HL-60 (cell line): ENCODE measurements at regions not wholly inside any gene's neighbourhood (a gene's known extent, or its start where the extent isn't known, plus 50 kb on each side); places are given as distances from the start of the nearest gene placed in this dataset.

Experiments
- CTCF ChIP-seq: IDR thresholded peaks from one replicate; pipeline ENCODE4 v1.5.1; 2011; ENCODE audit warnings: low read length, control low read depth, inconsistent platforms; ENCODE audit not compliant: insufficient read depth
- GABPA ChIP-seq: IDR thresholded peaks from 2 replicates; pipeline ENCODE4 v1.6.1; 2012; ENCODE audit warnings: low read depth
- POLR2AphosphoS5 ChIP-seq: IDR thresholded peaks from 2 replicates; pipeline ENCODE4 v1.6.1; 2012; ENCODE audit warnings: low read depth
- TF ChIP-seq, protein P1 (sequence below): IDR thresholded peaks from 2 replicates; pipeline ENCODE4 v1.6.1; 2012; ENCODE audit warnings: low read depth; ENCODE audit not compliant: insufficient replicate concordance

- no peak for TF ChIP-seq CTCF
- TF ChIP-seq POLR2AphosphoS5 = no peak
- TF ChIP-seq, protein P1, sequence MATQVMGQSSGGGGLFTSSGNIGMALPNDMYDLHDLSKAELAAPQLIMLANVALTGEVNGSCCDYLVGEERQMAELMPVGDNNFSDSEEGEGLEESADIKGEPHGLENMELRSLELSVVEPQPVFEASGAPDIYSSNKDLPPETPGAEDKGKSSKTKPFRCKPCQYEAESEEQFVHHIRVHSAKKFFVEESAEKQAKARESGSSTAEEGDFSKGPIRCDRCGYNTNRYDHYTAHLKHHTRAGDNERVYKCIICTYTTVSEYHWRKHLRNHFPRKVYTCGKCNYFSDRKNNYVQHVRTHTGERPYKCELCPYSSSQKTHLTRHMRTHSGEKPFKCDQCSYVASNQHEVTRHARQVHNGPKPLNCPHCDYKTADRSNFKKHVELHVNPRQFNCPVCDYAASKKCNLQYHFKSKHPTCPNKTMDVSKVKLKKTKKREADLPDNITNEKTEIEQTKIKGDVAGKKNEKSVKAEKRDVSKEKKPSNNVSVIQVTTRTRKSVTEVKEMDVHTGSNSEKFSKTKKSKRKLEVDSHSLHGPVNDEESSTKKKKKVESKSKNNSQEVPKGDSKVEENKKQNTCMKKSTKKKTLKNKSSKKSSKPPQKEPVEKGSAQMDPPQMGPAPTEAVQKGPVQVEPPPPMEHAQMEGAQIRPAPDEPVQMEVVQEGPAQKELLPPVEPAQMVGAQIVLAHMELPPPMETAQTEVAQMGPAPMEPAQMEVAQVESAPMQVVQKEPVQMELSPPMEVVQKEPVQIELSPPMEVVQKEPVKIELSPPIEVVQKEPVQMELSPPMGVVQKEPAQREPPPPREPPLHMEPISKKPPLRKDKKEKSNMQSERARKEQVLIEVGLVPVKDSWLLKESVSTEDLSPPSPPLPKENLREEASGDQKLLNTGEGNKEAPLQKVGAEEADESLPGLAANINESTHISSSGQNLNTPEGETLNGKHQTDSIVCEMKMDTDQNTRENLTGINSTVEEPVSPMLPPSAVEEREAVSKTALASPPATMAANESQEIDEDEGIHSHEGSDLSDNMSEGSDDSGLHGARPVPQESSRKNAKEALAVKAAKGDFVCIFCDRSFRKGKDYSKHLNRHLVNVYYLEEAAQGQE = no peak
- TF ChIP-seq GABPA = no peak
These were observed 1385.8 kb downstream of the SI start for GRCh38 chr3:163692494-163692893.
